ENCODE measurements at regions not wholly inside any gene's neighbourhood (a gene's known extent, or its start where the extent isn't known, plus 50 kb on each side); places are given as distances from the start of the nearest gene placed in this dataset.
"Not testable (repeated sequence)": the region's sequence is repeated elsewhere in the genome, so short reads cannot be mapped to it uniquely, and the experiment has no call there.

DNA sequence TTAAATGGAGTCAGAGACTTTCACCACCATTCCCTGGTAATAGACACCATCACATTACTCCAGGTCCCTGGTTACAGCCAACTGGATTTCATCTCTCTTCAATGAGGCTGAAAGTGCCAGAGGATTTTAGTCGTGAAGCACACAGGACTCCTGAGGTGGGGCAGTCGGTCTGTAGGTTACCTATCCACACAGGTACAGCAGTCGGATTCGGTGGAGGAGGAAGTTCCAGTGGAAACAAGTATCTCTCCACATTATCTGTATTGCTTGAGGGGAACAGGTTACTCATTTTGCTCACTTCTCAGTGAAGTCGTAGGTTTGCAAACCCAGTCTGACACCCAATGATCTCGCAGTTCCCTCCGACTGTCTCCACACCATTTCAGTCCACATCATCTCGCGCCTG is 82.3 kb upstream of the TMEM45B start:
- no peak for DNase-seq

GRCh38 chr11:129733981-129734380 is 81.7 kb upstream of the TMEM45B start:
- DNase-seq: no peak

DNA sequence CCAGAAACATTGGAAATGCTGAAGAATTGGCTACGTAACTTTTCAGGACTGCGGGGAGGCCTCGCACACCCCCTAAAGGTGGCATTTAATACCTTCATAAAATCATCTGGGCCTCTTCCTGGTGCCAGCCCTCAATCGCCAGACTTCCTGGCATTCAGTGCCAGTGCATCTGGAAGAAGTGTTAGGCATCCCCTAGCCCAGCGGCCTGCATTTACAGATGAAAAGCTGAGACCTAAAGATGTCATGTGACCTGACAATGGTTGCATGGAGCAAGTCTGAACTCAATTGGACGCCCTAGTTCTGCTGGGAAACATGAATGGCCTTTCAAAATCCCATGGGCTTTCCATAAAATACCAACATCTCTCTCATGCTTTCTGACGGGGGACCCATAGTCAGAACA is 81.0 kb upstream of the TMEM45B start:
- no peak for DNase-seq

DNA sequence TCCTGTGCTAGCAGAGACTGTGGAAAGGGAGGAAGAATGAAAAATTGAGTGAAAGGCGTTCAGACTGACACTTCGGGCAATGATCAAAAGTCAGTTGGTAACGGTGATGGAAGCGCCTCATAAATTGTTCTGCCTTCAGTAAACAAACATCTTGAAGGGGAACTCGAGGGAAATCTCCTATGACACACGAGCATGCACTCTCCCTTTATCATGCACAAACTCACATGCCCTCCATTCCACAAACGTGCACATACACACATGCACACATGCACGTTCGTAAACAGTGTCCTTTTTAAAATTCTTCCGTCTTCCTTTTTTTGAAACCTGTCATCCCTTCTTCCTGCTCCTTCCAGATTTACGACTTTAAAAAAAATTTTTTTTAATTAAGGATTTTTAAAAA is 77.8 kb upstream of the TMEM45B start:
- DNase-seq: no peak

- DNase-seq: no peak
Observed at GRCh38 chr11:129738242-129738641, 77.4 kb upstream of the TMEM45B start.

DNA sequence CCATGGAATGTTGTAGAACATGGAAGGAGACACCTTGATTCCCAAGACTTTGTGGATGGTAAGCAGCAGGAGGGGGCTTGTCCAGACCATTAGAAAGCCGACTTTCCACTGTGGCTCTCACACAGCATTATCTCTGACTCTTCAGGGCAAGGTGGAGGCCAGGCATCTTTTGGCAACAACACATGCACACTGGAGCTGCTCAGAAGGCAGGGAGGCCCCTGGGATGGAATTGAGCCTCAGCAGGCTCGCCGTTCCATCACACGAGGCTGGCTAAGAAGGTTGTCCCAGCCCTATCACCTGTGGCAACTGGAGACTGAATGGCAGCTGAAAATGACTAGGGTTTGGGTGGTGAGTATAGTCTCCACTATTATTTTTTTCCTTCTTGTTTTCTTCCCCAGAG is 76.3 kb upstream of the TMEM45B start:
- DNase-seq: no peak

DNA sequence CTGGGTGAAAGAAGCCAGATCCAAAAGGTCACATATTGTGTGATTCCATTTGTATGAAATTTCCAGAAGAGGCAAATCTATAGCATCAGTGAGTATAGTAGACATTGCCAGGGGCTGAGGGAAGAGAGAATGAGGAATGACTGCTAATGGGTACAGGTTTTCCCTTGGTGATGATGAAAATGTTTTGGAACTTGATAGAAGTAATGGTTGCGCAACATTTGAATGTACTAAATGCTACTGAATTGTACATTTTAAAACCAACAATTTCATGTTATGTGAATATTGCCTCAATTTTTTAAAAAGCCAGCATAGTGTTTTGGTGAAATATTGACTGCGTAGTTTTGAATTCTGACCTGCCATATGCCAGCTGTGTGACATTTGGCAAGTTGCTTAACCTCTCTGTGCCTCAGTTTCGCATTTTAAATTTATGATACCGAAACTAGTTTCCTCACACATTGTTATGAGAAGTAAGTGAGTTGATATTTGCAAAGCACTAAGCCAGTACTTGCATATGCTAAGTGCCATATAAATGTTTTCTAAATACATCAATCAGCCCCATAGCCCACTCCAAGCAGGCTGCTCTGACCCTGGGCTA is 75.4 kb upstream of the TMEM45B start:
- no peak for DNase-seq

DNA sequence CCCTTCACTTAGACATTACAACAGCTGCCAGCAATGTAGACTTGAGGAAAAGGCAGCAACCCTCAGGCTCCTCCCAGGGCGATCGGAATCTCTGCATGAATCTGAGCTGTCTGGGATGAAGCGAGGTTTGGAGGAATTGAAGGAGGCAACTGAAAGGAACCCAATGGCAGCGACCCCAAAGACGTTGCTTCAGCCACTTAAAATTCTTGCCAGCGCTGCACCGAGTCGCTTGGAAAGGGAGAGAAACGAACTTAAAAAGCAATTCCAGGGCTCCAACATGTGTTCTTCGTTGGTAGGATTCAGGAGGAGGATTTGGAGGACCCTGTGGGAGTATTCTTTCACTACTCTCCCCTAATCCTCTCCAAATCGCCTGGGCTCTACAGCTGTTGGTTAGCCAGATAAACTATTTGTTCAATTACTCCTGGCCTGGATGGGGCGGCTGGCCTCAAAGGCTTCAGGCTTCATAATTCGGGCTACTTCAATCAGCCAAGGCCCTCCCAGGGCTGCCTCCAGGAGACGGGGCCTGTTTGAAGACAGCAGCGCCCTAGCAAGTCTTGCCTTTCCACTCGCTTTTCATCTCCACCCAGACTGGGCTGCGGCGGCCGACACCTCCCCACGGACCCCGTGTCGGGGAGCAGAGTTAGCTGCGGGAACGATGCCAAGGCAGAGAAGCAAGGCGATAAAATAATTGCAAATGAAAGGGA is 72.4 kb upstream of the TMEM45B start:
- no peak for DNase-seq

DNA sequence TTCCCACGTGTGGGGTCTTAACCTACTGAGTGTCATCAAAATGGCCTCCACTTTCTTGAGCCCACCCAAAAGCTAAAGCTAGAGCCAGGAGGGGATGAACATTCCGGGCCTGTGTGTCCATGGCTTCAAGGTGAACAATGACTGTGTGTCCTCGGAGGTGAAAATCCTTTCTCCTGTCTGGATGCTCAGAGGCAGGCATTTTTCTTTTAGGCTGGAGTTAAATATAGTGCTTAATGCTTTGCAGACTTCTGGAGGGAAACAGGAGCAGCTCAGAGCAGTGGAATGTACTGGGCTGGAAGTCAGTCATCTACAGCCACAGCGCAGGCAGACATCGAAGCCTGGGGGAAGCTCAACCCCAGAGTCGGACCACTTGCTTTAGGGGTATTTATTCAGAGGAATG is 68.6 kb upstream of the TMEM45B start:
- DNase-seq: no peak

DNA sequence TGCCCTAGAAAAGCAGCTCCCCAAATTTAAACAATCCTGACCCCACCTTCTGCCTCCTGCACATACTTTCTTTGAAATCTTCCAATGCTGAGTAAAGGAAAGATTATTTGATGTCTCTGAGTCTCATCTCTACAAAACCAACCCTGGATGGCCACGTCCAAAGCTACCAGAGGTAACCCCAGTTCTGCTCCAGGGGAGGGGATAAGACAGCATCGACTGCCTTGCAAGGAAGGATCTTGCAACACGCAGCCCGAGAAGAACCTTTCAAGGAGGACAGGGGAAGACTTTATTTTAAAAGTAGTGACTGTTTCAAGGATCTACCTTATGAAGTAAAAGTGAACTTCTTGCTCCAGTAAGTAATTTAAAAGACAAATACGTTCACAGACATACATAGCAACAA is 66.5 kb upstream of the TMEM45B start:
- DNase-seq: no peak

GRCh38 chr11:129750343-129751292 is 65.0 kb upstream of the TMEM45B start:
- peak; percentile 73 for DNase-seq

- DNase-seq: no peak
Observed at GRCh38 chr11:129751511-129751910, 64.1 kb upstream of the TMEM45B start.

DNA sequence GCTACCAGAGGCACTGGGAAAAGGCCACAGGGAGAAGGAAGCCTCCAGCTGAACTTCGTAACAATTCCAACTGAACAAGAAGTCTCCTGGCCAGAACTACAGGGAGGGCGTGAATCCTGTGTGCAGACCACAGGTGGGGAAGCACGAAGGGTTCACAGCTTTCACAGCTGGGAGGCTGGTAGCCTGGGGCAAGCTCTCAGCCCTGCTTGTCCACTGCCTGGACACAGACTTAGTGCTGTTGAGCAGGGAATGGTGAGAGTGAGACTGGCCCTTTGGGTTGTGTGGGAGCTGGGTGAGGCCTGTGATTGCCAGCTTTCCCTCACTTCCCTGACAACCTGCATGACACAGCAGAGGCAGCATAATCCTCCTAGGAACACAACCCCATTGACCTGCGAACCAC is 52.1 kb upstream of the TMEM45B start:
- not testable (repeated sequence) for DNase-seq

GRCh38 chr11:129764204-129764603 is 51.4 kb upstream of the TMEM45B start:
- not testable (repeated sequence) for DNase-seq

Data from effector CD4-positive, alpha-beta T cell (primary cell).